AG04450 (cell line): ENCODE measurements at regions not wholly inside any gene's neighbourhood (a gene's known extent, or its start where the extent isn't known, plus 50 kb on each side); places are given as distances from the start of the nearest gene placed in this dataset.

Source experiments
- CTCF ChIA-PET: fragments of 300-600, 350-600 bp; formaldehyde crosslinking; extraction: SDS; loops from one replicate; lab custom pipeline; 2022; ENCODE audit warnings: antibody characterized with exemption, inconsistent platforms; lab: Charles Lee
- POLR2A ChIA-PET: fragments of 350-600 bp; formaldehyde crosslinking; extraction: SDS; loops from one replicate; lab custom pipeline; 2021; ENCODE audit warnings: antibody characterized with exemption, inconsistent platforms; lab: Yijun Ruan, JAX
- DNase-seq: peaks from one replicate; pipeline ENCODE4 v3.0.0-alpha.2; 2011; ENCODE audit warnings: low read depth, low spot score
- H3K27ac ChIP-seq: one replicate; pipeline ENCODE4 v1.5.1; 2012; ENCODE audit warnings: low read depth, low read length, control low read depth
- H3K27me3 ChIP-seq: one replicate; pipeline ENCODE4 v1.6.0; 2012; ENCODE audit warnings: low read length; ENCODE audit not compliant: control insufficient read depth, insufficient read depth
- H3K4me3 ChIP-seq: 2 replicates; pipeline ENCODE4 v1.5.1; 2011; ENCODE audit warnings: mild to moderate bottlenecking, low read depth, low read length, control low read depth
- H3K9me3 ChIP-seq: 2 replicates; pipeline ENCODE4 v1.5.1; 2012; ENCODE audit warnings: low read length; ENCODE audit not compliant: control insufficient read depth, insufficient read depth
- CTCF ChIP-seq: IDR thresholded peaks from 2 replicates; pipeline ENCODE4 v1.5.1; 2011; ENCODE audit warnings: low read depth, low read length, control low read depth, inconsistent platforms

- H3K9me3 ChIP-seq = peaks cover 33% of the 10 kb centered on the region
- no peaks in the 10 kb centered on the region for H3K27me3 ChIP-seq
- ChIA-PET POLR2A (no interaction called here), CTCF (no interaction called here)
- no peak for TF ChIP-seq CTCF
- no peak overlapping the region for H3K27ac ChIP-seq
- DNase-seq = no peak
- no peak overlapping the region for H3K4me3 ChIP-seq
Measured at GRCh38 chr10:37713642-37714041, 143.8 kb downstream of the ZNF248 start.

GRCh38 chr10:37713132-37713501, 144.3 kb downstream of the ZNF248 start:
- no peak for DNase-seq
- no peak overlapping the region for H3K27ac ChIP-seq
- no peak for TF ChIP-seq CTCF
- H3K9me3 ChIP-seq = peaks cover 38% of the 10 kb centered on the region
- H3K27me3 ChIP-seq = no peaks in the 10 kb centered on the region
- H3K4me3 ChIP-seq = no peak overlapping the region
- CTCF ChIA-PET = no interaction called here
- POLR2A ChIA-PET = no interaction called here

- POLR2A ChIA-PET = no interaction called here
- Histone ChIP-seq H3K27me3 (no peaks in the 10 kb centered on the region), H3K27ac (no peak overlapping the region), H3K4me3 (no peak overlapping the region), H3K9me3 (peaks cover 39% of the 10 kb centered on the region)
- no peak for TF ChIP-seq CTCF
- CTCF ChIA-PET = no interaction called here
- DNase-seq = no peak
Measured at GRCh38 chr10:37712489-37713131, 144.8 kb downstream of the ZNF248 start.

- POLR2A ChIA-PET = no interaction called here
Measured at GRCh38 chr10:37711617-37712488, 145.6 kb downstream of the ZNF248 start.

More at GRCh38 chr10:37711617-37712488, 145.6 kb downstream of the ZNF248 start:
- H3K27ac ChIP-seq = no peak overlapping the region
- peaks cover 39% of the 10 kb centered on the region for H3K9me3 ChIP-seq
- H3K4me3 ChIP-seq = no peak overlapping the region
- CTCF ChIA-PET = no interaction called here
- no peak for TF ChIP-seq CTCF
- H3K27me3 ChIP-seq = no peaks in the 10 kb centered on the region
- no peak for DNase-seq
